CD4-positive, alpha-beta T cell treated with Interleukin-12 subunit alpha and Interleukin-12 subunit beta, for 1 hour (primary cell): ENCODE measurements at regions not wholly inside any gene's neighbourhood (a gene's known extent, or its start where the extent isn't known, plus 50 kb on each side); places are given as distances from the start of the nearest gene placed in this dataset.

Source experiments
- DNase-seq: peaks from one replicate; pipeline ENCODE4 v3.0.0-alpha.2; 2020

DNA sequence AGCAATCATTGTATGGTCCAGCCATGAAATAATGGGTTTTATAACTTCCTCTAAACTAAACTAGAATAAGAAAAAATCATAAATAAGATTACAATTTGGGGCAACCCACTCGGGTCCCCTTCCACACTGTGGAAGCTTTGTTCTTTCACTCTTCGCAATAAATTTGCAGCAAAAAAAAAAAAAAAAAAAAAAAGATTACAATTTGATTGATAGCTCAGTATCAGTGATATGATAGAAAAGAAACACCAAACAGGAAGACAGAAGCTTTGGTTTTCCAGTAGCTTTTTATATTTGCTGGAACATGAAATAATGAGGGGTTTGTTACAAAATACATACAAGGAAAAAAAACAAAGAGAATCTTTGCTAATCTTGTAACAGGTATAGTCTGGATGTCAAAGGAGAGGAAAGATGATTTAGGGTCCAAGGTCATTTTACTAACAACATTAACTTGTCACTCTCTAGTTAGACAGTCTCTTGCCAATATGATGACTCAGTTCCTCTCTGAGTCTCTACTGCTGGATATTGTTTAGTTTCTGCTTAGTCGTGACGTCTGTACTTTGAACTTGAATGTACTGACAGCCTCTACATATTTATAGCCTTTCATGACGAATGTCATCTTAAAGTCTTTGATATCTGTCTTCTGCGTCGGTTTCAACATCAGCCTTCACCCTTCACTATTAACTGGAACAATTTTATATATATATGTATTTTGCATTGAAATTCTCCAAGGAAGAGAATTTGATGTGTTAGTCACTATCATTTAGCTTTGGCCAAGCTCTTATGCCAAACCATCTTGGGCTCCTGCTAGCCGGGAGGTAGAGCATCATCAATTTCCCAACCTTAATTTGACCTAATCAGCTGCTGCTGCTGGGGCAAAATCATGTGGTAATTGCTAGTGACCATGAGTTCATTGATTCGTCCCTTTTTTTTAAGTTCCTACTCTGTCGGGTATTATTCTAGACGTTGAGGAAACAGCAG is 213.1 kb upstream of the STXBP5 start:
- no peak for DNase-seq

DNA sequence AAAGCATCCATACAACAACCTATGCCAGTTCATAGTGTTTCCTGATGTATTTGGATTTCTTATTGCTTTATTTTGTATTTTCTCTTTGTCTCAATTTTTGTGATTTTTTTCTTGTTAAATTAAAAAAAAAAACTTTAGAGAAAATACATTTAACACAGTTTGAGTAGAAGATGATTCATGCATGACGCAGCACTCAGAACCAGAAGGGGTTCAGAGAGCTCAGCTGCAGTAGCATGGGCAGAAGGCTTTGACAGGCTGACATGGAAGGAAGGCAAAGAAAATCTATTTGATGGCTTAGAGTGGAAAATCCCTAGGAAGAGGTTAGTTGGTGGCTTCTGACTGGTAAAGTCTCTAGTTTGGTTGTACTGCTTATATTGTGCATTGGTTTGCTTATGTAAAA is 207.2 kb upstream of the STXBP5 start:
- DNase-seq = no peak

DNA sequence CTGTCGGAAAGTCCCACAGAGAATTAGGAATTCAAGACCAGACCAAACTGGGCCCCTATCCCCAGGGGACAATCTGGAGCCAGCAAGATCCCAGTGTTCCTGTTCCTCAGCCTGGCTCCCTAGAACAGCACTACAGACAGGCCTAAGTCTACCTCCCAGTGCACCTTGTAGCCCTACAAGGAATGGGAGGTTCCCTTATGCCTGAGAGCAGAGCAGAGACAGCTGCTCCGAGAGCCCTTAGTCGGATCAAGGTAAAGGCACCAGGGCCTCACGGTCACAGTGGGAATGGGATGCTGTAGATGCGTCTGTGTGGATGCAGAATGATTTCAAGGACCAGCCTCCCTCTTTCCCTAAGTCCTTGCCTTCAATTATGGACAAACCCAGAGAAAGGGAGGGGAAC is 204.5 kb upstream of the STXBP5 start:
- DNase-seq = no peak

DNA sequence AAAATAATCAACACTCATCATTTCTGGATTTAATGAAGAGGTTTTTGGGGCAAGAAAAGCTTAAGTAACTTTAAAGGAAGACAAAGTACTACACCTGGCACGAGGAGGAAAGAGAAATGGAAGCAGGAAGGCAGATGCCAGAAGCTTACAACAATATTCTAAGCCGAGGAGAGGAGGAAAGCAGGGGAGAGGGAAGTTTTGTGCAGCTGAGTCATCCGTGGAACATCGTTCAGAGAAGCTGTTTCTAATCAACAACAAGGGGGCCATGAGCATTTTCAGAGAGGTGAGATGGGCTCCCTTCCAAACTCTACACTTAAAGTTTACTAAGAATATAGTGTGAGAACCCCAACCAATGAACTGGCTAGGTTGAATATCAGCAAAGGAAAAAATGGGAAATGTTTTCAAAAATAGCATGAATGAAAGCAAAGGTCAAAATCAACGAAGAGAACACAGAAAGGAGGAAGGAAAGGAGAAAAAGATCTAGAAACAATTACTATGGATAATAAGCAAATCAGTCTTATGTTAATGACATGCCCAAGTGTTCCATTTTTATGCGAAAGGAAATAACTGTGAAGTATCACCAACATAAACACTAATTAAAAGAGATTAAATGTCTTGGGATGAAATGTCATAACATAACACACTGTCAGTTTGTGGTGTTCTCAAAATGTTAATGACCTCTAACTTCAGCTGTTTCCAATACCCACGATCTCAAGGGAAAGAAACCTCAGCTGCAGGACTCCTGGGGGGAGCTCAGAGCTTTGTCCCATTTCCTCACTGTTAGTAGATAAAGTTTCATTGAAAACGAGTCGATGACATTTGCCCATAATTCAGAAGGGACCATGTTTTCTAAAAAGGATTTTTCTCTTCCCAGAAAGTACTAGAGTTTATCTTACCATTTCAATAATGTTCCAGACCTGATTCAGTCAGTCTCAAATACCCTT is 203.4 kb upstream of the STXBP5 start:
- DNase-seq = no peak

DNA sequence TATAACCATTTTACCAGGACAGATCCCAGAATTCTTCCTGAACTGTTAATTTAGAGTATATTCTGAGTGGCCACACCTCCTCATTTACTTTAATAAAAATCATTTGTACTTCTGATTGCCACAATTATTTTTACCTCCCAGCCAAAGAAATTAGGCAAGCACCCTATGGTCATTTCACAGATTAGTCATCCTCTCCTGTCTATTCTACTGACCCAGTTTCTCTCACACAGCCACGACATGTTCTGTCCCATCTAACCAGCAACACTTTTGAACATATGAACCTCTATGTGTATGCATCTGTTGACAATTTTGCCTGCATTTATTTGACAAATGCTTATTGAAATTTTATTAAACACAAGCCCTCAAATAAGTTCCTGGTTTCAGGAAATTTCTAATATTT is 202.6 kb upstream of the STXBP5 start:
- DNase-seq = no peak

DNA sequence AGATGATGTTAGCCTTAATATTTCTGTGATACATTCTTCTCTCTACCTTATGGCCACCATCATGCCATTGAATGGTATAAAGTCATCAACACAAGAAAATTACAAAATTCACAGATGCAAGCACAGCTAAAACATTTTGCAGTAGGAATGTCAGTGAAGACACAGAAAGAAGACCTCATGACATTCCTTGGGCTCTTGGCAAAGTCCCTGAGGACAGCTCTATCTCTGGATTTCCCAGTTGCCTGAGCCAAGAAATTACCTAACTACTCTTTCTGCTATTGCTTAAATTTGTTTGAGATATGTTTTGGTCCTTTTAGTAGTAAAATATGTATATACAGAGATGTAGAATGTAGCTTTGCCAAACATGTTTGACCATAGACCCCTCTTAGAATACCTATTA is 201.0 kb upstream of the STXBP5 start:
- DNase-seq = no peak

DNA sequence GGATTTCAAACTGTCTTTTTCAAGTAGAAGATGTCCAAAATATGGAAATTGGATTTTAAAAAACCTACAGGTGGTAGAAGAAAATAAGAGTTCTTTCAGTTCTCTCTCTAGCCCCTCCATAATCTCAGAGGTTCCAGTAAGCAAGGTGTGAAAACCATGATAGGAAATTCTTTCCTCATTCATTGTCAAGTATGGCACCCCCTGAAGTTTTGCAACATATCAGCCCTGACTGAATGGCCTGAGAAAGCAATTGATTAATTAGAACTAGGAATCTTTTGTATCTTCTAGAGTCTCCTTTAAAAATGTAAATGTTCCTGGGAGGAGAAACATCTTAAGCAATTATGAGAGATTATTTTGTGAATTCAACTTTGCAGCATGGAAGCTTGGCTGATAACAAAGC is 198.7 kb upstream of the STXBP5 start:
- no peak for DNase-seq

DNA sequence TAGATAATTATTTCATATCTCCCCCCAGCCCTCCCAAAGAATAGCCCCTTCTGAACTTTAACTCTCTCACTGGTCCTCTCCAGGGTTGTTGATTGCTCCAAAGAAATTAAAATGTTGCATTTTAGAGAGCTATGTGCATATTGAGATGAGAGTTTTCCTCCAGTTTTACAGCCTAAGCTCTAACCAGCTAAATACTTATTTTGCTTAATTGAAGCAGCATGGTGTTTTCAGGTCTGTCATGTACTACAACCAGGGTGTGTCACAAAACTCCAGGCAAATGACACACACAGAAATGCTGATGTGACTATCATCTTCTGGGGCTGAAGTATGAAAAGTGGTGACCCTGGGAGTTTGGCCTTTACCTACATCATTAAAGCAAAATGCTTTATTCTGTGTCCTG is 196.8 kb upstream of the STXBP5 start:
- no peak for DNase-seq

DNA sequence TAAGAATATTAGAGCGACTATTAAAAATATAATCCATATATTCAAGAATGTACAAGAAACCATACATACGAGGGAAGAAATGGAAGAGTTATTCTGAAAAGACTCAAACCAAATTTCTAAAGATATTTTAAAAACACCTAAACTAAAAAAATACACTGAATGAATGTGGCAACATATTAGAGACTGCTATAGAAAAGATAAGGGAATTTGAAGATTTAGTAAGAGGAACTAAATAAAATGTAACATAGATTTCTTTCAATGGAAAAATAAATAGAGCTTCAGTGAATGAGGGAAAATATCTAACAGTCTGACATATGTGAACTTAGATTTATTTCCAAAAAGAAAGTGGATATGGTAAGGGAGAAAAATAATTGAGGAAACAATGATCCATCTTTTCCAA is 194.9 kb upstream of the STXBP5 start:
- no peak for DNase-seq

DNA sequence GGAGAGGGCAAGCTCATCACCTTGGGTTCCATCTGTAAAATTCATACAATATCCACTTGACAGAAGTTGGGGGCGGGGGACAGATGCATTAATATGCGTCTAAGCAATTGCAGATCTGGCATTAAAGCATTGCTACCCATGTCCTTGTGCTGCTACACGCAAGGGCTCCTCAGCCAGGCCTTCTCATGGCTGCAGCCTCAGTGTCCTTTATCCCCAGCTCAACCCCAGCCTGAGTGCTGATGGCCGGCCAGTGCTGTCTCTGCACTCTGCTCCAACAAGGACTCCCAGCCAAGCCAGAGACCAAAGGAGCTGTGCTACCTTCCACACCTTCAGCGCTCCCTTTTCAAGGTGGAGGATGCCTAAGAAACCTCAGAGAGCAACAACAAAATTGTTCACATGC is 188.5 kb upstream of the STXBP5 start:
- no peak for DNase-seq

DNA sequence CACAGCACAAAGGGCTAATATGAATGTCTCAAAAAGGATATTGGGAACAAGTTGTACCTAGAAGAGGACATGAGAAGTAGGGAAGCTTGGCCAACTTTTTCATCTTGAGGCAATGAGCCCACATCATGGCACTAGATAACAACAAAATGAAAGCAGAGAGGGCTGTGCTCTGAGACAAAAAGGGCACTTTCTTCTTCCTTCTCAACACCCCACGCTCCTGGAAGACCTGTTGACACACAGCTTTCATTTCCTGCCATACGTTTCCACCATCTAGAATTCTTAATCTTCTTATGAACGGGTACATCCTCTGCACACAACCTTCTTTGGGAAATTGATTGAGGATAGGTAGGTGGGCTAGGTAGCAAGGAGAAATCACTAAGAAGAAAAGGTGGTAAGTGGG is 187.8 kb upstream of the STXBP5 start:
- no peak for DNase-seq

DNA sequence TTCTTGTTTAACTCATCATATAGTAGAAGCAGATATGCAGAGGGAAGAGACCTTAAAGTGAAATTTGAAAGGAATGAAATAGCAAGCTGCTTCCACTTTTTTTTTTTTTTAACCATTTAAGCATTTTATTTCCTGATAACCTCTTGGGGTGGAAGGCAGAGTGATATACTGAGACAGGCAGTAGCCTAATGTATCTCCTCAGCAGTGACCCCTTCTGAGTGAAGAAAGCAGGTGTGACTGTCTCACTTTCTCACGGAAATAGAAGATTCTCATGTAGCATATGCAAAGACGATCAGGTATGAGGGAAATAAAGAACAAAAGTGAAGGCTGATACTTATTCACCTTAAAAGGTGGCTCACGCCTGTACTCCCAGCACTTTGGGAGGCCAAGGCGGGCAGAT is 187.1 kb upstream of the STXBP5 start:
- no peak for DNase-seq

DNA sequence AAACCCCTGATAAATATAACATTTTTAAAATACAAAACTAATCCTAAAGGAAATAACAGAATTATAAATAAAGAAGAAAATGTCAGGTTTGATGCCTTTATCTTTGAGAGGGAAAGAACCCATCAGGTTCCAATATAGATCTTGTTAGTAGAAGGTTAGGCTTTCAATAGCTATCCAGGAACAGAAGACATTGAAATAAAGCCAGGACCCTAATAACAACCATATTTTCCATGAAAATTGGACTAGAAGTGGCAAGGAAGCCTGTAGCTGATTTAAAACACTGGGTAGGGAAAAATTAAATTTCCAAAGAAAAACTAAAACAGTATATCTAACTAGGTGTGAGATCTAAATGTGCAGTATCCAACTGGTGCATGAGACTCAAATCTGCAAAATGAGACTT is 185.2 kb upstream of the STXBP5 start:
- no peak for DNase-seq

DNA sequence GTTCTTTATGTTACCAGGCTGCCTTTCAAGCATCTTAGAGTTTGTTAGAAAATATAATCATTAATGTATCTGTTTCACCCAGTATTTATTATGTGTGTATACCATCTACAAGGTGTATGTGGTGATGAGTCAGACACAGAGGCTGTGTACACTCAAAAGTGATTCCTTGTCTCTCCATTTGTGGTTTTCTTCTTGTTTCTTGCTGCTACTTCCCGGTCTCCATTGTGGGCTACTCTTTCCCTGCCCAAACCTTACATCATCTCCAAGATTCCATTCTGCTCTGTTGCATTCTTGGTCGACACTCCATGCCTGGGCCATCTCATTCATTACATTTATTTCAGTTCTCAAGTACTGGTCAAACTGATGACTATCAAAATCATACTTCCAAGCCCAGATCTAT is 182.2 kb upstream of the STXBP5 start:
- no peak for DNase-seq

DNA sequence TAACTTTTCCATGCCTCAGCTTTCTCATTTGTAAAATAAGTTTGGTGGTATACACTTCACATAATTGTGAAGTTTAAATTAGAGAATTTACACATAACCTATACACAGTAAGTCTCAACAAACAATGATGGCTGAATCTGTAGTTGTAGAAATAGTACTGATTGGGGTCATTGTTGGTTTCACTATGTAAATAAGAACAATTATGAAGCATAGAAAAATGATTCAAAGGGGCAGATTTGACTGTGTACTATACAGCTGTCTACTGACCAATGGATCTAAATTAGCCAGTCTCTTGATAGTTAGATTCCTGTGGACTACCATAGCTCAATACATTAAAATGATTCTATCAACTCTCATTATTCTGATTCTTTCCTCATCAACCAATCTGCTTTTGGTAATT is 181.1 kb upstream of the STXBP5 start:
- DNase-seq = no peak

DNA sequence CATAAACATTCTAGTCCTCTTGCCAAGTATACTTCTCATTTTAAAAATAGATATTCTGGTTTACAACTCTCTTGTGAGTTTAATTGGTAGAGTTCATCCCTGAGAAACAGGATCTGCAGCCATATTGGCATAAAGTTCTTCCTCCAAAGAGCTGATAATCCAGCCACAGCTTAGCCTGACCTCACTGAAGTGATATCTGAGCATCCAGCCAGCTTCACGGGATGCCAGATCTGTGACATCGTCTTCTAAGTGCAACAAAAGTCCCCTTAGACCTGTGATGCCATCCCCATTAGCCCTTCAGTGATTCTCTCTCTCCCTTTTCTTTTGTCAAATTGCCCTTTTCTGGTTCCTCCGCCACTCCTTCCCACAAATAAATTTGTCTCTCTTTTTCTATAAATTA is 180.6 kb upstream of the STXBP5 start:
- DNase-seq = no peak

DNA sequence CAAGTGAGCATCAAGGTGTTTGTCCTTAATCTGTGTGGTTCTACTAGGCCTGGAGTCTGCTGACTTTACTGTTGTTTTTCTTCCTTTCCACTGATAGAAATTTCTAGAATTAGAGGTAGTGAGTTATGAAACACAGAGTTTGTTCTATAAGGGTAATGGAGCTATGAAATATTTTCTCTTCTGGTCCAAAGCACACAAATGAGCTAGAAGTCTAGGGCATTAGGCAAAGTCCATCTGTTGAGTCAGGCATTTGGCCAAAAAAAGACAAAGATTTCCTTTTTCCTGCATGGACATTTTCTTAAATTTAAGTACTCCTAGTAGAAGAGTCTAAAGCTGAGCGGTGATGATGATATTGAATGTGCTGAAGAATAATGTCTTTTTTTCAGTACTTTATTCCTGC is 174.3 kb upstream of the STXBP5 start:
- DNase-seq = no peak

DNA sequence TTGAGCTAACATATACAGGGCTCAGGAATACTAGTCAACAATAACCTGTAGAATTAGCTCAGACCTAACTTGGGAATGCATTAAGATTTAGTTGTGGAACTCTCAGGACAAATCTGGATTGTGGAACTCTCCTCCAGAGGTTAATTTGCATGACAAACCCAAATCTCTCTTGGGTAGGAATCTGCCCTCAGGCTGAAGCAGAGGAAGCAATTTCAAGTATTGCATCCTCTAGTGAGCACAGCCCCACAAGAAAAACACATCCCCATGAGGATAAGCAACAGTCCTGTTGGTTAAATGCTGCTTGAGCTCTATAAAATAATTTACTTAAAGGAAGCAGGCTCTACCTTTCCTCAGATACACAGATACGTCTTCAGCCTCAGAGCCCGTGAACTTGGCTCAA is 170.9 kb upstream of the STXBP5 start:
- DNase-seq = no peak

DNA sequence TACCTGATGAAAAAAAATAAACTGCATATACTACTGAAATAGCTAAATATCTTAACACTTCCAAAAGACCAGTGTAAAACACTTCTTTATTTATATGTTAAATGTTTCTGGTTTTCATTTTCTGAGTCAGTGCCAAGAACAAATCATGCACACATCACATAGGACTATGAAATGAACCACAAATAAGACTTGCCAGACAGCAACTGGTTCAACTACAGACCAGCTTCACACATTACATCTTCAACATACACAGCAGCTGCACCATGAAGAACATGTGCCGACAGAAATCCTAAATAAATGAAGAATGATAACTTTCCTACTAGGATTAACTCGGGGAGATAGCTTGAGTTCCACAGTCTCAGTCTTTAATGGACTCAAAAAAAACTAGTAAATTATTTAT is 168.3 kb upstream of the STXBP5 start:
- no peak for DNase-seq

DNA sequence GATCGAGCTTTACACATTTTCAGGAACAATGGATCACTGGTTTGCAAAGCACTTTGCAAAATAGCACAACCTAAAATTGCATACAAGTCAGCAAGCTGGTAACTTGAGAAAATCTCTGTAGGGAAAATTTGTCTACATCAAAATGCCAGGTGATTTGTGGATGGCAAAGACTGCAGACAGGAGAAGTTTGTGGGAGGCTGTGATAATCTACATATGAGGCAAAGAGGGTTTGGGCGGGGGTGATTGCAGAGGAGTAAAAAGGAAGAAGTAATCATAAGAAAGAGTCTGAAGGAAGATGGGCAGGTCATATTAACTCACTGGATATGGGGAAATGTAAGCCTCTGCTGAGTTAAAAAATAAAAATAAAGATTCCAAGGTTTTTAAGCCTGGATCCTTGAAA is 166.3 kb upstream of the STXBP5 start:
- DNase-seq = no peak

DNA sequence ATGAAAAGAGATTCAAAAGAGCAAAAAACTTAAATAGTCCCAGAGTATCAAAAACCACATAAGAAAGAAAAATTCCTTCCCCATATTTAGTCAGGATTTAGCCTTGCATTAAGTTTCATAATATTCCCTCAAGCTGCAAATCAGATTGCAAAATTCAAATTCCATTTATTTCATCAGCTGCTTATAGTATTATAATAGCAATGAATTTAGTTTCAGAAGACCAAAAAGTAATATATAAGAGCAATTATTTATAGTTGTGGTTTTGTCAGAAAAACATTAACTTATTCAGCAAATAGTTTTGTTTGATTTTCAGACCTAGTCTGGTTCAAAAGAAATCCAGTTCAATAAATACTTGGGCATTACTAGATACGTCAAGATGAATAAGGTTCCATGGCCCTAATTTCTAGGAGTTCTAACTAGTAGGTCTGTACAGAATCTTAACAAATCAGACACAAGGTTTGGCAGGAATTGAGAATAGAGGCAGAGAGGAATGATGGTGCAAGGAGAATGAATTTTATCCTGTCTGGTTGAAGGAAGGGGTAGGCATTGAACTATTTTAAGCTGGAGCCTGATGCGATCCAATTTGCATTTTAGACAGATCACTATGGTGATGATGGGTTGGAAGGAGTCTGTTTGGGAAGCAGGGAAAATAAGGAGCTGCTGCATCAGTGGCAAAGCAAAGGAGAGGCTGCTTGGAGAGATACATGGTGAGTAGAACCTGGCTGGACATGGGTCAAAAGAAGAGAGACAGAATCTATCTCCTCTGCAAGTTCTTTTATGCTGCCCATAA is 163.9 kb upstream of the STXBP5 start:
- no peak for DNase-seq

DNA sequence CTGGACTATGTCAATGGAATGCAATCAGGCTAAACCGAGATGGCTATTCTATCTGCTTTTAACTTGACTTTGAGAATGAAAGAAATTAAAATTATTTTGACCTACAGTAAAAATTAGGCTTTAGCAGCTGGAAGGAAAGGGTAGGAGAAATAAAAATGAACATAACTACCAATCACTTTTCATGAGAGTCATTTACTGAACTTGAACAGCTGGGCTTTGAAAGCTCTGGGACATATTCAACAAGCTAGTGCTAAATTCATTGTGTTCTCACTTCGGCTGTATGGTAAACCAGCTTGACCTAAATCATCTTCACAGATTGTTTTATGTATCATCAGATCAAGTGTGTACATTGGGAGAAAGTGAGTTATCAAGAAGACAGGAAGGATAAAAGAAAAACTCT is 161.5 kb upstream of the STXBP5 start:
- no peak for DNase-seq

DNA sequence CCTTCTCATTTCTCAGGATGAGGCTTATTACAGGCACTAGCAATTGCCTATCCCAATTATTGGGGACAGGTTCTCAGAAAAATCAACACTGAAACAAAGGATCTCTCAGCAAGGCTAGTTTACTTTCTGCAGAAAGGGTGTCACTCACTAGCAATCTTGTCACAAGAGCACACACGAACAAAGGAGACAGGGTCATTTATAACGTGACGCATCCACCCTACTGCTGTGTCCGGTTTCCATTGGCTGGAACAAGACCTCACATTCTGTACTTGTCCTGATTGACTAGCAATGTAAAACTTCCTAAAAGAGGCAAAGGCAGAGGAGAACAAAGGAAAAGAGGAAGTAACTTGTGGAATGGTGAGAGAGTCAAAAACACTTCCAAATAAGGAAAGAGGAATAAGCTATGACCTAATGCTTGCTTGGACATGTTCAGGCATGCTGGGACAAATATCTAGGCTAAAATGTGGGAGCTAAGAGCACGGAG is 160.2 kb upstream of the STXBP5 start:
- no peak for DNase-seq
